Activated T-cell treated with anti-CD3 and anti-CD28 coated beads for 4 hours (primary cell): ENCODE measurements at regions not wholly inside any gene's neighbourhood (a gene's known extent, or its start where the extent isn't known, plus 50 kb on each side); places are given as distances from the start of the nearest gene placed in this dataset.
"Not testable (repeated sequence)": the region's sequence is repeated elsewhere in the genome, so short reads cannot be mapped to it uniquely, and the experiment has no call there.

Source experiments
- DNase-seq: peaks from one replicate; pipeline ENCODE4 v3.0.0-alpha.2; 2020

GRCh38 chr4:29051381-29051965 is 1668.7 kb upstream of the PCDH7 start:
- DNase-seq, result no peak

- DNase-seq, result no peak
Observed at GRCh38 chr4:29052266-29052665, 1667.9 kb upstream of the PCDH7 start.

GRCh38 chr4:29058531-29058930 is 1661.6 kb upstream of the PCDH7 start:
- DNase-seq, result no peak

- no peak for DNase-seq
Observed at GRCh38 chr4:29066861-29067260, 1653.3 kb upstream of the PCDH7 start.

- no peak for DNase-seq
Observed at GRCh38 chr4:29073571-29073970, 1646.6 kb upstream of the PCDH7 start.

GRCh38 chr4:29075366-29075765 is 1644.8 kb upstream of the PCDH7 start:
- no peak for DNase-seq

DNA sequence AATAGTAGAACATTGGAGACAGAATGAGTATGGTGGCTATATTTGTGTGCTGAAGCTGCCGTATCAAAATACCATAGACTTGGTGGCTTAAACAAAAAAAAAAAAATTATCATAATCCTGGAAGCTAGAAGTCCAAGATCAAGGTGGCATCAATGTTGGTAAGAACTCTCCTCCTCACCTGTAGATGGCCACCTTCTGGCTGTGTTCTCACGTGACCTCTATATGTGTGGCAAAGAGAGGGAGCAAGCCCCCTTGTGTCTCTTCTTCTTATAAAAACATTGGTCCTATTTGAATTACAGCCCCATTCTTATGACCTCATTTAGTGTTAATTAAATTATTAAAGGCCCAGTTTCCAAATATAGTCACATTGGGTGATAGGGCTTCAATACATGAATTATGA is 1640.9 kb upstream of the PCDH7 start:
- no peak for DNase-seq

- DNase-seq, result no peak
Observed at GRCh38 chr4:29081234-29081955, 1638.8 kb upstream of the PCDH7 start.

DNA sequence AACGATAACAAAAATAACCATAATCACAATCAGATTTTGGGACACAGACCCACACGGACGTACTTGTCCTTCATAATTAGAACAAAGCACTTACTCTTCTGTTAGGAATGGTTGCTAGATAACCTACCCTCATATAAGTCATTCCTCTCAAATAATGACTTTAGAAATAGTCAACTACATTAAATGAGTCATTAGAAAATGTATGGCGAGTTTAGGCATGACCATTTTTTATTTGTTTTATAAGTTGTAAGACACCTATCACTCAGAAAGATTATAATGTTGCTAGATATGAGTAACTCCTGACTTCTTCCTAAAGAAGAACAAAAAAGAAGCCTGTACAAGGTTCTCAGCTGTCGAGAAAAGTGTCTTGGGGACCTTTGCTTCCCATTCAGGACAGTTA is 1637.5 kb upstream of the PCDH7 start:
- DNase-seq, result no peak

DNA sequence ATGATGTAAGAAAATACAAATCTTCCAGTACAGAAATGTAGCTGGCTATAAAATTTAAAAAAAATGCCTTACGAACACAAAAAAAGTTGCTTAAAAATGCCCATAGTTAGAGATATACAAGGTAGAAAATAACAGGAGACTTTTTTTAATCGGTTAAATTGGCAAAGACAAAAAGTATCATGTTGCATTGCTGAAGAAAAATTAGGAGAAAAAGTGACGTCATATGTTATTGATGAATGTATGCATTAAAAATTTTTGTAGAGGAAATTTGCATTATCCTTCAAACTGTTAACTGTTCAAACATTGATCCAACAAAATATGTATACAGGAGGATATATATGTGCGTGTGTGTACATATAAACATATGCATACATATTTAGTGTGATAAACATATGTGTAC is 1634.4 kb upstream of the PCDH7 start:
- DNase-seq, result no peak

DNA sequence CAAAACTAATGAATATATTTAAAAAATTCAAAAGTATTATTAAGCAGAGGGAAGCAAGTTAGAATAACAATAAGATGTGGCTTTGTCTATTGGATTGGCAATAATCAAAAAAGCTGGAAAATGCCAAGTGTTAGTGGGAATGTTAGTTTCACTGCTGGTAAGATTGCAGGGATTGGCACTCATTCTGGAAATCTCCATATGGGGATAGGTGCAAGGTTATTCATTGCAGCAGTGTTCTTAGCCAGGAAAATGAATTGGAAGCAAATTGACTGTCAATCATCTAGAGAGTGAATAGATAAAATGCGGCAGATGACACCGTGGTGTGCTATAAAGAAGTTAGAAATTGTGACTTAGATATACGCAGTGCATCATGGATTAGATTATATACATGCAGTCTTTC is 1615.5 kb upstream of the PCDH7 start:
- no peak for DNase-seq

GRCh38 chr4:29113960-29114359 is 1606.2 kb upstream of the PCDH7 start:
- no peak for DNase-seq

GRCh38 chr4:29117231-29117722 is 1602.9 kb upstream of the PCDH7 start:
- DNase-seq, result not testable (repeated sequence)

- DNase-seq, result no peak
Observed at GRCh38 chr4:29121586-29121985, 1598.6 kb upstream of the PCDH7 start.

- DNase-seq, result no peak
Observed at GRCh38 chr4:29128810-29129209, 1591.4 kb upstream of the PCDH7 start.

DNA sequence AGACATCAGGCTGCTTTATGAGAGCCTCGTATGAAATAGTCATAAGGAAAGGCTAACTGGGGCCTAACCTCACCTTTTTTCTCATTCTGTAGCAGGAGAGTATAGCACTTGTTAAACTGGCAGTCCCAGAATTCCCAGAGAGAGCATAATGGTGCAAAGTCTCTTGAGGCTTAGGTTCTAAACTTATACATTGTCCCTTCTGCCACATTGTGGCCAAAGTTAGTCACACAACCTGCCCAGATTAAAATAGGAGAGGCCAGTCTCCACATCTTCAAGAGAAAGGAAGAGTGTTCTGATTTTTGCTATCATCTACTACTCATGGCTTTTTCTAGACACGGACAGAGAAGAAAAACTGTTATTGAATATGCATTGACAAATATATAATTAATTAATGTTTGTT is 1588.9 kb upstream of the PCDH7 start:
- no peak for DNase-seq

- no peak for DNase-seq
Observed at GRCh38 chr4:29142708-29143107, 1577.5 kb upstream of the PCDH7 start.

DNA sequence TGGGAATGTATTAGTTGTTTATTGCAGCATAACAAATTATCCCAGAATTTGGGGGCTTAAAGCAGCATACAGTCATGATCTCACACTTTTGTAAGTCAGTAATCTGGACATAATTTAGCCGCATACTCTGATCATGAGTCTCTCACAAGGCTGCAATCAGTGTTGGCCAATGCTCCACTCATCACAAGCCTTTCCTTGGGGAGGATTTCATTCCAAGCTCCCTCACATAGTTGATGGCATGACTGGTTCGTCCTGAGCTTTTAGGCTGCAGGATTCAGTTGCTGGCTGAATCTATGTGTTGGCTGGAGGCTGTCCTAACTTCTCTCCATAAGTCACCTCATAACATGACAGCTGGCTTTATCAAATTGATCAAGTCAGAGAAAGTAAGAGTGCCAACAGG is 1568.6 kb upstream of the PCDH7 start:
- DNase-seq, result no peak

DNA sequence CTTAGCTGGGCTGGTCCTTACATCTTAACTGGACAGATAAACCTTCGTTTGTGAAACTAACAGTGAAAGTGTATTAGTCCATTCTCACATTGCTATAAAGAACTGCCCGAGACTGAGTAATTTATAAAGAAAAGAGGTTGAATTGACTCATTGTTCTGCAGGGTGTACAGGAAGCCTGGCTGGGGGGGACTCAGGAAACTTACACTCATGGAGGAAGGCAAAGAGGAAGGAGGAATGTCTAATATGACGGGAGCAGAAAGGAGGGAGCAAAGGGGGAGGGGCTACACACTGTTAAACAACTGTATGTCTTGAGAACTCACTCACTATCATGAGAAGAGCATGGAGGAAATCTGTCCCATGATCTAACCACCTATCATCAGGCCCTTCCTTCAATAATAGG is 1566.5 kb upstream of the PCDH7 start:
- no peak for DNase-seq

- DNase-seq, result no peak
Observed at GRCh38 chr4:29175291-29175690, 1544.9 kb upstream of the PCDH7 start.

GRCh38 chr4:29199025-29199424 is 1521.1 kb upstream of the PCDH7 start:
- no peak for DNase-seq

DNA sequence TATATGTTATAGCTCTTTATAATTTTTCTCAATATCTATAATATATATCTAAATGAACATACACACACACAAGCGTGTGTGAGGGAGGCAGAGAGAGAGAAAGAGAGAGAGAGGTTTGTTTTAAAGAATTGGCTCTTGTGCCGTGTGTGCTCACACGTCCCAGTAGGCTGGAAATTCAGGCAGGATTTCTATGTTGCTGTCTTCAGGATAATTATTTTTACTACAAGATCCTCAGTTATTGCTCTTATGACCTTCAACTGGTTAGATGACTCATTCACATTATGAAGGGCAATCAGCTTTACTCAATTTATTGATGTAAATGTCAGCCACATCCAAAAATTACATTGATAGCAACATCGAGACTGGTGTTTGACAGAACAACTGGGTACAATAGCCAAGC is 1520.7 kb upstream of the PCDH7 start:
- no peak for DNase-seq

GRCh38 chr4:29213020-29213419 is 1507.1 kb upstream of the PCDH7 start:
- DNase-seq, result no peak

DNA sequence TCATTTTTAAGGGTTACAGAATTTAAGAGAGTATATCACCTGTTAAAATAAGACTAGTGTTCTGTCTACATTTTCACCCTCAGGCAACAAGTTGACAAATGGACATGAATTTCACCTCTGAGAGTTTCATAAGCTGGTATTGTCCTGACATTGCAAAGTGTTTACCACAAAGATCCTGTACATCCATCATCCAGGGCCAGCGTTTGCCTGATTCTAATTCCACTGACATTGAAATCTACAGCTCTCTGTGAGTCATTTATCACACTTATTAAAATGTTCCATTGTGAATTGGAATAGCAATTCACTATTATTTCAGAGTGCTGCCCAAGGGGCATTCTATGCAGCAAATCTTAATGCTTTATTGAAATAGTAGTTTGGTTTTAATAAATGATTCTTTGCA is 1499.4 kb upstream of the PCDH7 start:
- no peak for DNase-seq

DNA sequence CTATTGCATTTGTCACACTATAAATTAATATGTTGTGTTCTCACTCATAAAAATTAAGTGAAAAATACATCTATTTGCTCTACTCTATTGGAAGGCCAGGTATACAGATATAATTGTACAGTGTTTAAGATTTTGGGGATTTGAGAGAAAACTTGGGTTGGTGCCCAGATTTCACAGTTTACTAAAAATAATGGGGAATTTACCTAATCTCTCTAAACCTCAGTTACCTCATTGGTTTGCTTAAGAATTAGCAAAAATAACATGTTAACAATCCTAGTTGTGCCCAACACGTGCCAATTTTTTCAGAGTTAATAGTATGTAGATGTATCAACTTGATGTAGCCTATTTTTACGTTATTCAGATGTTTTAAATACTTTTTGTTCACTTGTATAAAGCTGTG is 1495.3 kb upstream of the PCDH7 start:
- no peak for DNase-seq
